IMR-90 (cell line): ENCODE measurements at regions not wholly inside any gene's neighbourhood (a gene's known extent, or its start where the extent isn't known, plus 50 kb on each side); places are given as distances from the start of the nearest gene placed in this dataset.

Experiments used
- ATAC-seq: fragments of 200-7000 bp; cut with Tn5 transposase; 2 replicates; pipeline ENCODE4 v1.9.1; 2020; ENCODE audit warnings: low read depth, mild to moderate bottlenecking, moderate library complexity
- BruUV-seq: library from RNA; stranded (reverse); fragments of 400-500 nt; replicated peaks from 2 replicates; lab custom pipeline; 2021; lab: Mats Ljungman, UMichigan
- CTCF ChIA-PET: fragments of 300-600 bp; formaldehyde crosslinking; extraction: SDS; loops from one replicate; lab custom pipeline; 2021; ENCODE audit warnings: antibody characterized with exemption; lab: Yijun Ruan, JAX
- POLR2A ChIA-PET: fragments of 300-600 bp; sonication (Branson Sonifier 250); formaldehyde crosslinking; loops from one replicate; lab custom pipeline; 2022; ENCODE audit warnings: antibody characterized with exemption; ENCODE audit not compliant: unreplicated experiment; lab: Charles Lee
- DNase-seq: peaks from one replicate; pipeline ENCODE4 v3.0.0; 2013
- H2AFZ ChIP-seq: replicated peaks from 2 replicates; pipeline ENCODE3; 2013; ENCODE audit warnings: low read length, mild to moderate bottlenecking; ENCODE audit not compliant: poor library complexity
- H2AK5ac ChIP-seq: 2 replicates; pipeline ENCODE4 v1.6.1; 2013; ENCODE audit warnings: low read depth, low read length, inconsistent platforms
- H2AK9ac ChIP-seq: replicated peaks from 2 replicates; pipeline ENCODE3; 2013; ENCODE audit warnings: mild to moderate bottlenecking, low read depth, low read length, moderate library complexity; ENCODE audit not compliant: poor library complexity
- H2BK120ac ChIP-seq: 2 replicates; pipeline ENCODE4 v1.6.1; 2013; ENCODE audit warnings: low read depth, low read length, inconsistent platforms
- H2BK15ac ChIP-seq: 3 replicates; pipeline ENCODE4 v1.6.1; 2013; ENCODE audit warnings: low read depth, low read length, inconsistent platforms
- H2BK20ac ChIP-seq: 2 replicates; pipeline ENCODE4 v1.6.1; 2013; ENCODE audit warnings: low read depth, mild to moderate bottlenecking, inconsistent platforms, low read length, moderate library complexity
- H2BK5ac ChIP-seq: 2 replicates; pipeline ENCODE4 v1.6.1; 2013; ENCODE audit warnings: mild to moderate bottlenecking, low read depth, low read length, inconsistent platforms; ENCODE audit not compliant: poor library complexity, severe bottlenecking
- H3K14ac ChIP-seq: replicated peaks from 2 replicates; pipeline ENCODE4 v1.6.1; 2013; ENCODE audit warnings: low read depth, low read length, inconsistent platforms
- H3K18ac ChIP-seq: 2 replicates; pipeline ENCODE4 v1.6.1; 2013; ENCODE audit warnings: low read depth, low read length, control low read depth
- H3K23ac ChIP-seq: 2 replicates; pipeline ENCODE4 v1.6.1; 2013; ENCODE audit warnings: low read depth, low read length, inconsistent platforms
- H3K27ac ChIP-seq: 2 replicates; pipeline ENCODE4 v1.5.1; 2013; ENCODE audit warnings: mild to moderate bottlenecking, control low read depth, low read length; ENCODE audit not compliant: insufficient read depth
- H3K27me3 ChIP-seq: 2 replicates; pipeline ENCODE4 v1.6.1; 2013; ENCODE audit warnings: low read length; ENCODE audit not compliant: control insufficient read depth, insufficient read depth
- H3K36me3 ChIP-seq: 2 replicates; pipeline ENCODE4 v1.6.1; 2013; ENCODE audit warnings: low read length, mixed read lengths; ENCODE audit not compliant: control insufficient read depth, insufficient read depth
- H3K4ac ChIP-seq: 2 replicates; pipeline ENCODE4 v1.6.1; 2013; ENCODE audit warnings: low read depth, low read length, inconsistent platforms
- H3K4me1 ChIP-seq: 2 replicates; pipeline ENCODE4 v1.6.1; 2013; ENCODE audit warnings: low read length, mixed read lengths; ENCODE audit not compliant: control insufficient read depth, insufficient read depth
- H3K4me2 ChIP-seq: 2 replicates; pipeline ENCODE4 v1.6.1; 2013; ENCODE audit warnings: low read depth, mild to moderate bottlenecking, control low read depth, low read length, moderate library complexity
- H3K4me3 ChIP-seq: 2 replicates; pipeline ENCODE4 v1.5.1; 2013; ENCODE audit warnings: low read depth, mild to moderate bottlenecking, control low read depth, low read length, moderate library complexity; ENCODE audit not compliant: insufficient read depth
- H3K56ac ChIP-seq: 2 replicates; pipeline ENCODE4 v1.6.1; 2013; ENCODE audit warnings: low read length, inconsistent platforms; ENCODE audit not compliant: insufficient read depth; ENCODE audit errors: extremely low read depth
- H3K79me1 ChIP-seq, 2 experiments: 2 replicates each; pipeline ENCODE4 v1.6.1; 2013; ENCODE audit warnings: low read length in 2 of 2, inconsistent platforms in 1 of 2, low read depth in 1 of 2
- H3K9ac ChIP-seq: 2 replicates; pipeline ENCODE4 v1.6.1; 2013; ENCODE audit warnings: low read depth, low read length, control low read depth
- H3K9me1 ChIP-seq: 2 replicates; pipeline ENCODE4 v1.6.1; 2013; ENCODE audit warnings: low read length, inconsistent platforms; ENCODE audit not compliant: insufficient read depth
- H3K9me3 ChIP-seq: 2 replicates; pipeline ENCODE4 v1.6.1; 2013; ENCODE audit warnings: low read length; ENCODE audit not compliant: control insufficient read depth, insufficient read depth
- H4K20me1 ChIP-seq: 2 replicates; pipeline ENCODE4 v1.6.1; 2013; ENCODE audit warnings: low read length, inconsistent platforms; ENCODE audit not compliant: insufficient read depth
- H4K5ac ChIP-seq: 2 replicates; pipeline ENCODE4 v1.6.1; 2013; ENCODE audit warnings: mild to moderate bottlenecking, low read depth, low read length, control low read depth
- H4K8ac ChIP-seq, 2 experiments: 2 replicates each; pipeline ENCODE4 v1.6.1; 2013; ENCODE audit warnings: low read depth in 2 of 2, low read length in 2 of 2, control low read depth in 1 of 2, inconsistent platforms in 1 of 2
- H4K91ac ChIP-seq: 2 replicates; pipeline ENCODE4 v1.6.1; 2013; ENCODE audit warnings: low read depth, low read length, inconsistent platforms; ENCODE audit not compliant: insufficient read depth
- CEBPB ChIP-seq: IDR thresholded peaks from 2 replicates; pipeline ENCODE4 v1.6.1; 2012; ENCODE audit warnings: low read depth, low read length, improper control_type of control experiment
- CHD1 ChIP-seq: IDR thresholded peaks from 2 replicates; pipeline ENCODE4 v1.6.1; 2012; ENCODE audit warnings: low read depth, low read length, improper control_type of control experiment
- CTCF ChIP-seq: conservative IDR thresholded peaks from 2 replicates; pipeline ENCODE4 v1.5.1; 2012; ENCODE audit warnings: mild to moderate bottlenecking, low read depth, low read length, improper control_type of control experiment
- NFE2L2 ChIP-seq: fragments of 150-350 bp; IDR thresholded peaks from 2 replicates; pipeline ENCODE4 v1.6.1; 2016; ENCODE audit warnings: low read depth, mild to moderate bottlenecking, low read length
- WGBS, 2 experiments: methylation state at CpG; one replicate each; pipeline versions ENCODE4 v1.1.5 to v1.1.7; 2013; ENCODE audit warnings: missing lambda C conversion rate in 2 of 2; ENCODE audit not compliant: insufficient read length in 1 of 2; ENCODE audit errors: extremely low coverage in 2 of 2; 5-methylcytosine and 5-hydroxymethylcytosine counted together
- dilution Hi-C: fragments of 300-500 bp; cut with HindIII; formaldehyde crosslinking; loops from one replicate; pipeline ENCODE4 v1.14.3; 2018; ENCODE audit warnings: low sequenced_read_pairs; ENCODE audit not compliant: unreplicated experiment
- in situ Hi-C: fragments of 300-500 bp; cut with MboI; formaldehyde crosslinking; loops from 3 replicates; pipeline ENCODE4 v1.14.3; 2019; ENCODE audit warnings: low sequenced_read_pairs, inconsistent platforms, mixed read lengths
- intact Hi-C: fragments of 100-400 bp; cut with micrococcal nuclease; formaldehyde crosslinking; loops from 2 replicates; pipeline ENCODE4 v1.10.0; 2022
- TF ChIP-seq, protein P1 (sequence below): fragments of 150-350 bp; IDR thresholded peaks from 2 replicates; pipeline ENCODE4 v1.6.1; 2016; ENCODE audit warnings: low read depth, mild to moderate bottlenecking, low read length, moderate library complexity, borderline replicate concordance

GRCh38 chr4:44019721-44020120 lies 428.9 kb downstream of the KCTD8 start:
- Histone ChIP-seq H3K4me2 (no peak overlapping the region), H2BK15ac (no peak overlapping the region), H3K18ac (no peak overlapping the region), H3K4me1 (no peaks in the 10 kb centered on the region), H2AK5ac (no peak overlapping the region), H3K9me3 (no peaks in the 10 kb centered on the region; the same call in 1 of the 2 replicates), H3K56ac (no peak overlapping the region), H3K14ac (no peak overlapping the region), H4K8ac (no peak overlapping the region), H2BK20ac (no peak overlapping the region), H3K9ac (no peak overlapping the region), H3K4me3 (no peak overlapping the region), H2AK9ac (no peak overlapping the region), H2BK5ac (no peak overlapping the region), H2BK120ac (no peak overlapping the region), H4K91ac (no peak overlapping the region), H3K36me3 (no peaks in the 10 kb centered on the region), H3K79me1 (no peaks in the 10 kb centered on the region), H3K9me1 (no peaks in the 10 kb centered on the region), H4K20me1 (no peaks in the 10 kb centered on the region), H3K27me3 (no peaks in the 10 kb centered on the region), H2AFZ (no peak overlapping the region), H4K5ac (no peak overlapping the region), H3K27ac (no peak overlapping the region), H3K23ac (no peak overlapping the region), H3K4ac (no peak overlapping the region)
- TF ChIP-seq CEBPB (no peak), CTCF (no peak), CHD1 (no peak), NFE2L2 (no peak)
- TF ChIP-seq, protein P1, sequence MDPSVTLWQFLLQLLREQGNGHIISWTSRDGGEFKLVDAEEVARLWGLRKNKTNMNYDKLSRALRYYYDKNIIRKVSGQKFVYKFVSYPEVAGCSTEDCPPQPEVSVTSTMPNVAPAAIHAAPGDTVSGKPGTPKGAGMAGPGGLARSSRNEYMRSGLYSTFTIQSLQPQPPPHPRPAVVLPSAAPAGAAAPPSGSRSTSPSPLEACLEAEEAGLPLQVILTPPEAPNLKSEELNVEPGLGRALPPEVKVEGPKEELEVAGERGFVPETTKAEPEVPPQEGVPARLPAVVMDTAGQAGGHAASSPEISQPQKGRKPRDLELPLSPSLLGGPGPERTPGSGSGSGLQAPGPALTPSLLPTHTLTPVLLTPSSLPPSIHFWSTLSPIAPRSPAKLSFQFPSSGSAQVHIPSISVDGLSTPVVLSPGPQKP: no peak
- ChIA-PET CTCF (no interaction called here), POLR2A (no interaction called here)
- no TSS peak for BruUV-seq
- dilution Hi-C loops (no loop called here), in situ Hi-C loops (no loop called here), intact Hi-C loops (no loop called here)
- no peak for ATAC-seq
- no peak for DNase-seq
- no CpG with 5 or more reads among the region's 1 CpG for WGBS, 2 experiments
